WERI-Rb-1 (cell line): ENCODE measurements at regions not wholly inside any gene's neighbourhood (a gene's known extent, or its start where the extent isn't known, plus 50 kb on each side); places are given as distances from the start of the nearest gene placed in this dataset.

Experiments used
- DNase-seq: peaks from one replicate; pipeline ENCODE4 v3.0.0-alpha.2; 2020
- H3K27ac ChIP-seq: fragments of 250-450 bp; sonication (Bioruptor Pico); 2 replicates; pipeline ENCODE4 v1.5.1; 2020; ENCODE audit warnings: mild to moderate bottlenecking, moderate library complexity
- H3K27me3 ChIP-seq: fragments of 250-450 bp; sonication (Bioruptor Pico); 2 replicates; pipeline ENCODE4 v1.5.1; 2021; ENCODE audit warnings: mild to moderate bottlenecking, low read depth, moderate library complexity; ENCODE audit not compliant: insufficient read depth, severe bottlenecking
- H3K36me3 ChIP-seq: fragments of 250-450 bp; sonication (Bioruptor Pico); 2 replicates; pipeline ENCODE4 v1.5.1; 2020; ENCODE audit warnings: mild to moderate bottlenecking, moderate library complexity
- H3K4me3 ChIP-seq: 2 replicates; pipeline ENCODE4 v1.5.1; 2011; ENCODE audit warnings: low read depth, mild to moderate bottlenecking, control low read depth, low read length
- H3K9me3 ChIP-seq: fragments of 250-450 bp; sonication (Bioruptor Pico); 2 replicates; pipeline ENCODE4 v1.5.1; 2021; ENCODE audit warnings: mild to moderate bottlenecking, moderate library complexity; ENCODE audit not compliant: severe bottlenecking
- TF ChIP-seq, protein P1 (sequence below): IDR thresholded peaks from 2 replicates; pipeline ENCODE4 v1.5.1; 2011; ENCODE audit warnings: low read depth, mild to moderate bottlenecking, control low read depth, inconsistent platforms, low read length

DNA sequence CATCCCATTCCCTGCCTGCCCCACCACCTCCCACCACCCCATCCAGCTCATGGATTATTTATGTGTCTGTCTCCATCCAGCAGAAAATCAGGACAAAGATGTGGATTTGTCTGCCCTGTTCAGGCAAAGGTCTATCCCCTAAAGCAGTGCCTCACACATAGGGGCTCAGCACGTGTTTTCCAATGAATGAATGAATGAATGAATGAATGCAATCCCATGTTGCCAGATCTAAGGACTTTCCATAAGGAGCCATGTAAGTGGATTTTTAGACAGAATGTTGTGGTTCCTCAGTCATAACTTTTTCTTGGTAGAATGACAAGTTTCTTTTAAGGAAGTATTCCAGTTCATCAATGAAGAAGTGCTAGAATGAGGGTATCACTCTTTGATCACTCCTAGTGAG, 133.7 kb downstream of the RNASET2 start:
- no peaks in the 10 kb centered on the region for H3K9me3 ChIP-seq
- TF ChIP-seq, protein P1, sequence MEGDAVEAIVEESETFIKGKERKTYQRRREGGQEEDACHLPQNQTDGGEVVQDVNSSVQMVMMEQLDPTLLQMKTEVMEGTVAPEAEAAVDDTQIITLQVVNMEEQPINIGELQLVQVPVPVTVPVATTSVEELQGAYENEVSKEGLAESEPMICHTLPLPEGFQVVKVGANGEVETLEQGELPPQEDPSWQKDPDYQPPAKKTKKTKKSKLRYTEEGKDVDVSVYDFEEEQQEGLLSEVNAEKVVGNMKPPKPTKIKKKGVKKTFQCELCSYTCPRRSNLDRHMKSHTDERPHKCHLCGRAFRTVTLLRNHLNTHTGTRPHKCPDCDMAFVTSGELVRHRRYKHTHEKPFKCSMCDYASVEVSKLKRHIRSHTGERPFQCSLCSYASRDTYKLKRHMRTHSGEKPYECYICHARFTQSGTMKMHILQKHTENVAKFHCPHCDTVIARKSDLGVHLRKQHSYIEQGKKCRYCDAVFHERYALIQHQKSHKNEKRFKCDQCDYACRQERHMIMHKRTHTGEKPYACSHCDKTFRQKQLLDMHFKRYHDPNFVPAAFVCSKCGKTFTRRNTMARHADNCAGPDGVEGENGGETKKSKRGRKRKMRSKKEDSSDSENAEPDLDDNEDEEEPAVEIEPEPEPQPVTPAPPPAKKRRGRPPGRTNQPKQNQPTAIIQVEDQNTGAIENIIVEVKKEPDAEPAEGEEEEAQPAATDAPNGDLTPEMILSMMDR: no peak
- H3K27me3 ChIP-seq: no peaks in the 10 kb centered on the region
- no peak overlapping the region for H3K27ac ChIP-seq
- no peaks in the 10 kb centered on the region for H3K36me3 ChIP-seq
- H3K4me3 ChIP-seq: no peak overlapping the region
- no peak for DNase-seq

DNA sequence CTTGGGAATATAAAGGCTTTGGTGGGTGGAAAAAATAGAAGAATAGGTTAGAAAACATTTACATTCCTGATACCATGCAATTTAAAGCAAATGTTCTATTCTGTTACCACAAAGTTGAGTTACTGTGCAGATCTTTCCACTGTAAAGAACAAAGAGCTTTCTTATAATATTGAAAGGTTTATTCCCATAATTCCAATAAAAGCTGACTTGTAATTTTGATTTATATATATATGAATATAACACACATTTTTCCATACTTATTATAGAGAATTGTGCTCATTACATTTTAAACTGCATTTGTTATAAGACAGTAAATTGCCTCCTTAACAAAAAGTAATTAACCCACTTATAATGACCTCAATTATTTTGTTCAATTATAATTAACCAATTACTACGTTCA, 135.9 kb downstream of the RNASET2 start:
- DNase-seq: no peak
- Histone ChIP-seq H3K9me3 (no peaks in the 10 kb centered on the region), H3K36me3 (no peaks in the 10 kb centered on the region), H3K4me3 (no peak overlapping the region), H3K27ac (no peak overlapping the region), H3K27me3 (no peaks in the 10 kb centered on the region)
- TF ChIP-seq, protein P1: no peak

DNA sequence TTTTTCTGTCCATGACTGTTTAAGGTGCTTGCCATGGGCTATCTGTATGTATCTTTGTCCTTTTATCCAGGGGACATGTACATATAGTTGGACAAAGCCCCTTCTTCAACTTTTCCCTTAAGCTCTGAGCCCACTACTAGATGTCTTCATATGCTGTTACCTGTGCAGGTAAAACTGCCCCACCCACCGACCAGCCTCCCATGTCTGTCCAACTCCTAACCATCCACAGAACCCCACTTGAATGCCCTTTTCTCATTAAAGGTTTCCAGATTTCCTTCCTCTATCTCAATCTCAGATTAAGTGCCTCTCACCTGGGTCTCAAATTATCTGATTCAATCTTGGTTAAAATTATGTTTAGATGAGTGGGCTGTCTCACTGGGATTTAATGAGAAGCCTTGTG, 136.3 kb downstream of the RNASET2 start:
- H3K36me3 ChIP-seq: no peaks in the 10 kb centered on the region
- H3K4me3 ChIP-seq: no peak overlapping the region
- no peak overlapping the region for H3K27ac ChIP-seq
- no peaks in the 10 kb centered on the region for H3K27me3 ChIP-seq
- no peak for DNase-seq
- H3K9me3 ChIP-seq: no peaks in the 10 kb centered on the region
- TF ChIP-seq, protein P1: no peak

DNA sequence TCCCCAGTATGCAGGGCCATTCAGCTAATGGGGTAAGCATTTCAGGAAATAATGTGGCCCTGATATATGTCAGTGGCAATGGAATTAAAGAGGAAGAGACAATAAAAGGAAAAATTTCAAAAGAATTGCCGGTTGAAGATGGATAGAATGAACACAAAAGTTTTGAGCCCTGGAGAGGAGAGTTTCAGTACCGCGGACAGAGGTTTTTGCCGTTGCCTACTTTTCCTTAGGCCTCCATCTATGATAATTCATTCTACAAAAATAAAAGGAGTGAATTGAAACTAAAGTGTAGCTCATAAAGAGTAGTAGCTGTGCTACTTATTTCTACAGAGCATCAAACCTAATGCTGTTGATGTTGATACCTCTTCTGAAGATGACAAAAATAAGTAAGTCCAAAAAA, 140.7 kb downstream of the RNASET2 start:
- no peaks in the 10 kb centered on the region for H3K27me3 ChIP-seq
- H3K4me3 ChIP-seq: no peak overlapping the region
- H3K27ac ChIP-seq: no peak overlapping the region
- TF ChIP-seq, protein P1: no peak
- no peak for DNase-seq
- H3K9me3 ChIP-seq: no peaks in the 10 kb centered on the region
- no peaks in the 10 kb centered on the region for H3K36me3 ChIP-seq

DNA sequence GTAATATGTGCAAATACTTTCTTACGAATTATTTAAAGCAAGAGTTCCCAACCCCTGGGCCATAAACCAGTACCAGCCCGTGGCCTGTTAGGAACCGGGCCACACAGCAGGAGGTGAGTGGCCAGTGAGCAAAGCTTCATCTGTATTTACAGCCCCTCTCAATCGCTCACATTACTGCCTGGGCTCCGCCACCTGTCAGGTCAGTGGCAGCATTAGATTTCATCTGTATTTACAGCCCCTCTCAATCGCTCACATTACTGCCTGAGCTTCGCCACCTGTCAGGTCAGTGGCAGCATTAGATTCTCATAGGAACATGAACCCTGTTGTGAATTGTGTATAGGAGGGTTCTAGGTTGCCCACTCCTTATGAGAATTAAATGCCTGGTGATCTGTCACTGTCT, 142.0 kb downstream of the RNASET2 start:
- peak overlapping the region; percentile 15; the same call in 1 of the 2 replicates for H3K27ac ChIP-seq
- H3K9me3 ChIP-seq: no peaks in the 10 kb centered on the region
- no peaks in the 10 kb centered on the region for H3K36me3 ChIP-seq
- no peak overlapping the region for H3K4me3 ChIP-seq
- peak; percentile 76 for DNase-seq
- TF ChIP-seq, protein P1: no peak
- no peaks in the 10 kb centered on the region for H3K27me3 ChIP-seq

DNA sequence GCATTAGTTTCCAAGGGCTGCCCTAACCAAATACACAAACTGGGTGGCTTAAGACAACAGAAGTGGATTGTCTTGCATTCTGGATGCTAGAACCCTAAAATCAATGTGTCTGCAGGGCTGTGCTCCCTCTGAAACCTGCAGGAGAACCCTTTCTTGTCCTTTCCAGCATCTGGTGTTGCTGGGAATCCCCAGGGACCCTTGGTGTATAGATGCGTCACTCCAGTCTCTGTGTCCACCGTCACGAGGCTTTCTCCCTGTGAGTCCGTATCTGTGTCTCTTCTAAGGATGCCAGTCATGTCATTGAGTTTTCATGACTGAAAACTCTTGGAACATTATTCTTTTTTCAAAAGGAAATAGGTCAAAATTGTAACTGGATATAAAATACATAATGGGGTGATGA, 142.9 kb downstream of the RNASET2 start:
- TF ChIP-seq, protein P1: no peak
- Histone ChIP-seq H3K27ac (no peak overlapping the region), H3K4me3 (no peak overlapping the region), H3K36me3 (no peaks in the 10 kb centered on the region), H3K9me3 (no peaks in the 10 kb centered on the region), H3K27me3 (no peaks in the 10 kb centered on the region)
- no peak for DNase-seq
